Adrenal gland (tissue), 9 donors: ENCODE measurements at regions not wholly inside any gene's neighbourhood (a gene's known extent, or its start where the extent isn't known, plus 50 kb on each side); places are given as distances from the start of the nearest gene placed in this dataset.
"Not testable (repeated sequence)": the region's sequence is repeated elsewhere in the genome, so short reads cannot be mapped to it uniquely, and the experiment has no call there.

Source experiments
- DNase-seq, 7 donors: peaks; one replicate each; pipeline ENCODE4 v3.0.0-alpha.2; 2019 to 2020
- H3K27ac ChIP-seq, 5 donors: fragments of 200-600 bp; sonication (generic) in 4 of 5; 1 replicate in 3 of 5; 2 replicates in 2 of 5; pipeline versions ENCODE4 v1.5.1 to v1.8.0; 2016 to 2020; ENCODE audit warnings: mild to moderate bottlenecking in 1 of 5
- H3K27me3 ChIP-seq: fragments of 200-600 bp; 2 replicates; pipeline ENCODE4 v1.8.0; 2021
- H3K36me3 ChIP-seq, 2 donors: fragments of 200-600 bp; replicated peaks in 1 of 2; 1 replicate in 1 of 2; 2 replicates in 1 of 2; pipeline versions ENCODE4 v1.5.1 to v1.8.0; 2018 to 2022
- H3K4me1 ChIP-seq, 2 donors: fragments of 200-600 bp; replicated peaks in 1 of 2; 1 replicate in 1 of 2; 2 replicates in 1 of 2; pipeline versions ENCODE4 v1.5.1 to v1.8.0; 2018 to 2021
- H3K4me3 ChIP-seq, 4 donors: fragments of 200-600 bp; sonication (generic) in 3 of 4; one replicate each; pipeline ENCODE4 v1.5.1; 2016 to 2018
- H3K9me3 ChIP-seq, 3 donors: fragments of 200-600 bp; sonication (generic) in 1 of 3; replicated peaks in 1 of 3; 1 replicate in 2 of 3; 2 replicates in 1 of 3; pipeline versions ENCODE4 v1.5.1 to v1.8.0; 2016 to 2021
- CTCF ChIP-seq, 6 experiments: fragments of 450-650 bp in 4 of 6; fragments of 200-600 bp in 2 of 6; sonication (generic) in 1 of 6; IDR thresholded peaks; 1 replicate in 5 of 6; 2 replicates in 1 of 6; pipeline versions ENCODE4 v1.5.1 to v1.8.0; 2016 to 2021; ENCODE audit warnings: antibody characterized with exemption in 6 of 6, mild to moderate bottlenecking in 2 of 6, moderate library complexity in 1 of 6
- POLR2A ChIP-seq, 2 donors: fragments of 450-650 bp; IDR thresholded peaks; one replicate each; pipeline ENCODE4 v1.6.1; 2017; ENCODE audit warnings: antibody characterized with exemption in 2 of 2, mild to moderate bottlenecking in 2 of 2, moderate library complexity in 1 of 2
- WGBS, 4 donors: extraction: QIAGEN DNeasy Blood & Tissue Kit in 2 of 4; methylation state at CpG; one replicate each; pipeline versions ENCODE4 v1.1.5 to v1.1.7; 2013 to 2017; 5-methylcytosine and 5-hydroxymethylcytosine counted together
- intact Hi-C, 2 donors: fragments of 100-400 bp; cut with DNase I; formaldehyde crosslinking; loops; one replicate each; pipeline versions ENCODE4 v1.14.1 to v1.15.0; 2022 to 2023
- donor health status: healthy with polysubstance abuse.
- donor health status: Bipolar disorder and iron deficiency.
- donor health status: DM: yes; HTN: yes; CAD: no.
- donor health status: DM: no; HTN: no; CAD: no.
- donor health status: DM: no; HTN: no; CAD: no.

GRCh38 chr1:234825498-234826165 is 215.7 kb upstream of the IRF2BP2 start:
- no peak overlapping the region for H3K4me3 ChIP-seq
- WGBS, 4 donors = 84 to 95% (median 87%) methylated on average over 6 to 7 of the region's 7 CpGs
- intact Hi-C loops = loop anchor here in 1 of 2 donors (10.0 kb wide), 1 partner anchor 61 kb away; no protein-coding TSS in a partner anchor
- no peaks in the 10 kb centered on the region for H3K36me3 ChIP-seq
- TF ChIP-seq POLR2A (IDR thresholded peaks at IDR 0.05) (no peak), CTCF (IDR thresholded peaks at IDR 0.05) (no peak)
- H3K9me3 ChIP-seq = no peaks in the 10 kb centered on the region
- no peak for DNase-seq
- no peak overlapping the region for H3K27ac ChIP-seq
- no peaks in the 10 kb centered on the region for H3K27me3 ChIP-seq
- peaks cover 0 to 5% of the 10 kb centered on the region in 2 donors for H3K4me1 ChIP-seq

GRCh38 chr1:234824836-234825235 is 214.9 kb upstream of the IRF2BP2 start:
- not testable (repeated sequence) for H3K4me3 ChIP-seq, H3K9me3 ChIP-seq, H3K27ac ChIP-seq, DNase-seq, H3K36me3 ChIP-seq, H3K27me3 ChIP-seq, H3K4me1 ChIP-seq
- 87 to 97% (median 90%) methylated on average over 7 of the region's 7 CpGs for WGBS, 4 donors
- intact Hi-C loops = loop anchor here in 1 of 2 donors (10.0 kb wide), 1 partner anchor 60 kb away; no protein-coding TSS in a partner anchor

- H3K9me3 ChIP-seq = no peaks in the 10 kb centered on the region
- intact Hi-C loops = loop anchor here in 1 of 2 donors (10.0 kb wide), 1 partner anchor 59 kb away; no protein-coding TSS in a partner anchor
These were observed 213.5 kb upstream of the IRF2BP2 start for GRCh38 chr1:234823191-234824176.

GRCh38 chr1:234821840-234822239 is 211.9 kb upstream of the IRF2BP2 start:
- no peak for DNase-seq
- Histone ChIP-seq H3K27ac (no peak overlapping the region), H3K4me1 (peaks cover 0 to 5% of the 10 kb centered on the region in 2 donors), H3K9me3 (no peaks in the 10 kb centered on the region), H3K27me3 (no peaks in the 10 kb centered on the region), H3K36me3 (no peaks in the 10 kb centered on the region), H3K4me3 (no peak overlapping the region)
- intact Hi-C loops = loop anchor here in 1 of 2 donors (10.0 kb wide), 1 partner anchor 57 kb away; no protein-coding TSS in a partner anchor
- TF ChIP-seq POLR2A (IDR thresholded peaks at IDR 0.05) = no peak
- no peak for TF ChIP-seq CTCF (IDR thresholded peaks at IDR 0.05)
- 95 to 98% (median 96%) methylated on average over 6 of the region's 6 CpGs for WGBS, 4 donors

More at GRCh38 chr1:234823191-234824176, 213.5 kb upstream of the IRF2BP2 start:
- no peak for DNase-seq
- WGBS, 4 donors = 82 to 87% (median 84%) methylated on average over 16 of the region's 16 CpGs
- TF ChIP-seq POLR2A (IDR thresholded peaks at IDR 0.05) = no peak
- no peak for TF ChIP-seq CTCF (IDR thresholded peaks at IDR 0.05)
- Histone ChIP-seq H3K27me3 (no peaks in the 10 kb centered on the region), H3K4me3 (no peak overlapping the region), H3K27ac (no peak overlapping the region), H3K4me1 (peaks cover 0 to 5% of the 10 kb centered on the region in 2 donors), H3K36me3 (no peaks in the 10 kb centered on the region)
